ENCODE measurements at regions not wholly inside any gene's neighbourhood (a gene's known extent, or its start where the extent isn't known, plus 50 kb on each side); places are given as distances from the start of the nearest gene placed in this dataset.

DNA sequence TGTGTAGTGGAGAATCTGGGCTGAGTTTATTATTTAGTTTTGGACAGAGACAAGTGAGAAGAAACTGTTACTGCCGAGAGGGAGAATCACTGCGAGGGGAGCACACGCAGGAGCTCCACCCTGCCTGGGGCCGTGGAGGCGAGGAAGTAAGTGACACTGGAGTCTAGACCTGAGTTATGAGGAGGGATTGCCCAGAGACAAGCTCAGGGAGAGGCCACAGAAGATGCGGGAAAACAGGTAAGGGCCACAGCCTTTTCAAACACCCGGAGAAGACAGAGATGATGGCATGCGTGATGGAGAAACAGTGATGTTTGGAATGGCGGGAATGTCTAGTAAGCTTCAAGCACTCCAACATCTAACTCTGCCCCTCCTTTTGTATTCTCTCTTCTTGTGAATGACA, 84.1 kb downstream of the TNFSF11 start:
- no peak for DNase-seq

DNA sequence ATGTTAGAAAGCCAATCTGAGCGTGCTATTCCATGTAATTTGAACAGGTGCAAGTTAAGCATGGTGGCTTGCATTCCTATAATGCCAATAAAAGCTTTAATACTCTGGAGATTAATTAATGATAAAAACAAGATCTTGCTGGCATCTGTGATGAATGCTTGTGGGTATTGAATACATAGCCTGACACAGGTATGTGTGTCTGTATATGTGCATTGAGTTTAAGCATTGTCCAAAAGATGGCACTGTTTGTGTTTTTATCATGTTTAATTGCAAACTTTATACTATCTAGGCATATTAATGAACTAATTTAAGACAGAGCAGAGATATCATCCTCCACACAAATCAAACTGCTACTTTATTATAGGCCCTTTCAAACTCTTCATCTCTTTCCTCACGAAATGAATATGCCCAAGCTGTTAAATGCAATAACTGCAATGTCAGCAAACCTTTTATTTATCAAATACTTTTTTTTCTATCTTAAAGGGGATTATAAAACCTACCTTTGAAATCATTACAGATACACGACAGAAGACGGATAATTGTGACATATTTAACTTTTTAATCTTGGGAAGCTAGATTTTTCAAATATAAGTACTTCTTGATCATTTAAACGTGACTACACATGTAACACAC, 86.5 kb downstream of the TNFSF11 start:
- DNase-seq = no peak

DNA sequence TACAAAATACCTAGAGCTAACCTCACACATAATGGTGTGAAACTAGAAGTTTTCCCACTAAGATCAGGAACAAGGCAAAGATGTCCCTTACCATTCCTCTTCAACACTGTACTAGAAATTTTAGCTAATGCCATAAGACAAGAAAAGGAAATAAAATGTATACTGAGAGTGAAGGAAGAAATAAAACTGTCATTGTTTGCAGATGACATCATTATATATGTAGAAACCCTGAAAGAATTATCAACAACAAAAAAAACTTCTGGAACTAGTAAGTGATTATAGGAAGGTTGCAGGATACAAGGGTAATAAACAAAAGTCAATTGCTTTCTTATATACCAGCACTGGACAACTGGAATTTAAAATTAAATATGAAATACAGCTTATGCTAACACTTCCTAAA, 93.7 kb downstream of the TNFSF11 start:
- no peak for DNase-seq

DNA sequence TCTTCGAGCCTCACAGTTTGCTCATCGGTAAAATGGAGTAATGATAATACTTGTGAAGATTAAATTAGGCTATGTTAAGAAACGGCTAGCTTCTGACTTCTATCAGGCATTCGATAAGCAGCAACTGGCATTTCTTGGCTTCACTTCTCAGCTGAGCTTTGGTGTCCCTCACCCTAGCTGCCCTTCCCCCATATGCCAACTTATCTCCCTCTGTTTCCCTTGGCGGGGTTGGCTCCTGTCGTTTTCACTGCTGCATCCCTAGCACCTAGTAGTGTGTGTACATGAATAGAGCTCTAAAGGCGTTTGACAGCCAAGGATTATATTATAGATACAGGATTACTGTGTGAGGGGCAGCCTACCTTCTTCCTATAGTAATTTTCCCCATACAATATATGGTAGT, 97.5 kb downstream of the TNFSF11 start:
- no peak for DNase-seq

DNA sequence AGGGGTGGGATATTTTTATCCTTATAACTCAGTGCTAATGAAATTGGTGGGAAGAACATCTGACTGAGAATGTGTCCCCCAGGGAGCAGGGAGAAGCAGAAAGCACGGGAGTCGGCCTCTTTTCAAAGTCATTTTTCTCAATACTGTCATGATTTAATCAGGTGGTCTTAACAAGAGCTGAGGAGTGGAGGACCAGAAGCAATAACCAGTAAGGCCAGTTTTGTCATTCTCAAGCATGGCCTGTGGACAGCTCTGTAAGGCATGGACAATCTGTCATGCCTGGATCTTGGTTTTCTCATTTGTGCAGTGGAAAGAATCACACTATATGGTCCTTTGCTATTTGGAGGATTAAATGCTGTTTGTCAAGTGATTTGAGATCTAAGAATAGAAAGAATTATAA, 99.7 kb downstream of the TNFSF11 start:
- DNase-seq = no peak

DNA sequence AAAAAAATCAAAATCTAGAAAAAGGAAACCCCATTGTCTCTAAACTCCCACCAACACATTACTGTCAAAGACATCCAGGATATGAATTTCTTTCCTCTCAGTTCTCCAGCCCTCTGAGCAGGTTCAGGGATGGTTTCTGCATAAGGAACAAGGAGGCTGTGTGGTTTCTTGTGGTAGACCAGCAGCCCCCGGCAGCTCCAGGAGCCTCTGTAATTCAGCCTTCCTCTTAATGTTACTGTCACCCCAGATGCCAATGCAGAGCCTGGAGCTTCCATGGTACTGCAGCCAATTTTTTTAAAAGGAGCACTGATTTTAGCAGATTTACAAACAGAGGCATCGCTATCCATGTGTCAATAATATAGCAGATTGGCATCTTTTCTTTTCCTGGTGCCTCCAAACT, 100.6 kb upstream of the FAM216B start:
- no peak for DNase-seq

DNA sequence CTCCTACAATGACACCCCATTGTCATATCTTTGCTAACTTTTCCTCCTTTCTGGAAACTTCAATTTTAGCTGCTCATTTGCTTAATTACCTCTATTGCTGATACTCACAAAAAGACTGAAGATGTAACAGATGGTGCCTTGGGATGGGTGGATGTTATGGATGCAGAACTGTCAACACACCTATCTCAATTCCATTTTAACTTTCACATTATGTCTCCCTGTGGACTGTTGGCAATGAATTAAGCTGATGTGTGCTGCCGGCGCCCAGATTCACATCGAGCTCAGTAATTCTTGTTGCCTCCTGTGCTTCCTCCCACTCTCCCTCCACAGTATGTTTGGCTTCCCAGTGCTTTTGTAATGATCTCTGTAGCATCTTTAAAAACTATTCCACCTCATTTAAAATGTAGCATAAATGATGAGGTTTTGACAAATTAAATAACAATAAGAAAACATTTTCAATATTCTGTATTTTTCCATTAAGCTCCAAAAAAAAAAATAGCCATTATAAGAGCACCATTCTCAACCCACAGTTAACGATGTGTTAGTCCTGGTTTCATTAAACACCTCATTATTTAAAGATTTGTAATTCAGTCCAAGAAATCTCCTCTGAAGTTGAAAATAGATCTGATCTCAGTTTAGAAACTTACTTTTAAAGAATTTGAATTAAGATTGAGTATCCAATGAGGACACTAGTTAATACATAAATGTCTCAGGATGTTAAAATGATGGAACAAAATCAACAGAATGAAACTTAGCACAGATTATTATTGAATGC, 99.9 kb upstream of the FAM216B start:
- no peak for DNase-seq

DNA sequence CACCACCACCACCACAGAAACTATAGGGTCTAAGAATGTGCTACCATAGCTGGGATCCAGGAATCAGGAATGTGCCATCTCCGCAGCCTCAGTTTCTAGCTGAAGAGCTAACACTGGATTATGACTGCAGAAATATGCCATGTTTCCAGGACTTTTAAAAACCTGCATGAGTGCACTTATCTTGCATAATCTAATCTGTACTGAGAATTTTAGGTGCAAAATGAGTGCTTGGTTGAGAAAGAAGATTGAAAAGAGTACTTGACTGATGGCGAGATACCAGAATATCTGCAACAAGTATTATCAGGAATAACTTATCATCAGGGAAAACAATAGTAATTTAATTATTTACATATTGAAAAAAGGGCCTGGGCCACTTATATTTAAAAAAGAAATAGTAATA, 97.2 kb upstream of the FAM216B start:
- DNase-seq = no peak

DNA sequence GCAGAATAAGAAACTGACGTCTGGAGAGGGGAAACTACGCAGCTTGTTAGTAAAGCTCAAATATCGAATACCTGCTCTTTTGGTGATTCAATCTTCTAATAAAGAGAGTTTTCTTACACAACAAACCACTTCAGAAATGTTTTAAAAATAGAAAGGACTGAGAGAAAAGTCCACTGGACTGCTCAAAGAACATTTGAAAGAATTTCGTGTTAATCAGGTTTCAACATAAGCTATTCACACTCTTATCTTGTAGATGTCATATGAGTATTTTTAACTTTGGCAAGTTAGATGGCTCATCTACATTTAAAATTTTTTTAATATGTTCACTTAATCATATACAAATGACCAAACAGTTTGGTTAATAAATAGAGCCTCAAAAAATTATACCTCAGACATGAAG, 95.6 kb upstream of the FAM216B start:
- DNase-seq = no peak

DNA sequence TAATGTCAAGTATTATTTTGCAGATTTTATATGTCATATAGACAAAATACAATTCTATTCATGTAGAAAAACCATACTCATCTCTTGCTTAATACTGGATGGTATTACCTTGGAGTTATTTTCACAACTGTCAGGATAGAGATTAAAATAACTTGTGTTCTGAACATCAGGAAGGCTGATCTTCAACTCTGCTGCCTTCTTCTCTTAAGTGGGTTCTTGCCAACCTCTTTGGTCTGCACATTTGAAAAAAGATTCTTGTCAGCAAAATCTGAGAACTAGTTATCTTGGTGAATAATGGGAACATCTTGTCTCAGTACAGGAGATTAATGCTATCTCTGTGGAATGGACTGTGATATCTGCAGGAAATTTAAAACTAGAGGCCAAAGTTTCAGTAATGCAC, 95.2 kb upstream of the FAM216B start:
- DNase-seq = no peak

DNA sequence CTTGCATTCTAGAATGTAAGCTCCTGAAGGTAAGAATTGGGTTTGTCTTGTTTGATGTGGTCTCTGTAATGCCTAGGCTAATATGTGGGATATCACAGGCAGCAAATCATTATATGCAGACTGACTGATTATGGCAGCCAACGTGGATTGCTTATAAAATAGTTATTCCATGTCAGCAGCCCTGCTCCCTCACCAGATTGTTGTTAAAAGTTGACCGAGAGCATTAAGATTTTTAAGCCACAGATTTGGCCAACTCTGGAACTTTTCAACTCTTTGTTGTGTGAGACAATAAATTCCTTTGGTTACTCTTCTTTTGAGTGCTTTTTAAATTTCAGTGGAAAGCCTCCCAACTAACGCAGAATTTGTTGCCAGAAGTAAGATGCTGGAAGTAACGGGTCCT, 92.6 kb upstream of the FAM216B start:
- no peak for DNase-seq

DNA sequence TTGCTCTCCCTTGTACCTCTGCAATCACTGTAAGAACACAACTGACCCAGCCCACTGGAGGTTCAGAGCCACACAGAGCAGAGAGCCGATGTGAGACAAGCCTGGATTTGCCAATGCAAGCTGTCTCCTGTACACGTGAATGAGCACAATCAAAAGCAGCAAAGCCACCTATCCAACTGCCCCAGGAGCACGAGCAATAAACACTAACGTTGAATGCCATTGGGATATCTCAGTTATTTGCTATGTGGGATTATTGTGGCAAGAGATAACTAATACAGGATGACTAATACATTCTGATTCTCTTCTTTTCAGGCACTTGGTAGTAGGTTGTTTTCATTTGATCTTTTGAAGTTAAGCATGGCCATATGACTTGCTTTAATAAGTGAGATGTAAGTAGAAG, 85.2 kb upstream of the FAM216B start:
- DNase-seq = no peak

DNA sequence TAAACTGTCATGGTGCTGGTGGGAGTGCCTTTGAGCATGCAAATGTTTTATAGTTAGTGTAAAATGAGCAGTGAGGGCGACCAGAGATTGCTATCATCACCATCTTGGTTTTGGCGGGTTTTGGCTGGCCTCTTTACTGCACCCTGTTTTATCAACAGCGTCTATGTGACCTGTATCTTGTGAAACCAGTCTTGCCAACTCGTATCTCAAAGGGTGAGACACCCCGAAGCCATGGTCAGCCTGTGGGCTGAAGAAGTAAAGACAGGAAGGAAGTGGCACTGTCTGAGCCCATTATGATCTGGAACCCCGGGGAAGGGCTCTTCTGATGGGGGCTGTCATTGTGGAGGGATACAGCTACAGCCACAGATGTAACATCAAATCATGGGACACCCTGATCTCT, 81.5 kb upstream of the FAM216B start:
- no peak for DNase-seq

DNA sequence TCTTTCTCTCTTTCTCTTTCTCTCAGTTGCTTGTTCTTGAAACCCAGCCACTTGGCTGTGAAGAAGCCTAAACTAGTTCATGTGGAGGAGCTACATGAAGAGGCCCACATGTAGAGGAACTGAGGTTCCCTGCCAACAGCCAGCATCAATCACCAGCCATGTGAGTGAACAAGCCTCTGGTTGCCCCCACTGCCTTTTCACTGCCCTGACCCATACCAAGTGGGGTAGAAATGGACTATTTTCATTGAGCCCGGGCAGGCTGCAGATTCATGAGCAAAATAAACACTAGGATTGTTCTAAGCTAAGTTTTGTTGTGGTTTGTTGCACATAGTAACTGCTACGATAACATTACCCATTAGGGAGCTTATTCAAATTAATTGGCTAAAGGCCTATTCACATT, 78.7 kb upstream of the FAM216B start:
- no peak for DNase-seq

DNA sequence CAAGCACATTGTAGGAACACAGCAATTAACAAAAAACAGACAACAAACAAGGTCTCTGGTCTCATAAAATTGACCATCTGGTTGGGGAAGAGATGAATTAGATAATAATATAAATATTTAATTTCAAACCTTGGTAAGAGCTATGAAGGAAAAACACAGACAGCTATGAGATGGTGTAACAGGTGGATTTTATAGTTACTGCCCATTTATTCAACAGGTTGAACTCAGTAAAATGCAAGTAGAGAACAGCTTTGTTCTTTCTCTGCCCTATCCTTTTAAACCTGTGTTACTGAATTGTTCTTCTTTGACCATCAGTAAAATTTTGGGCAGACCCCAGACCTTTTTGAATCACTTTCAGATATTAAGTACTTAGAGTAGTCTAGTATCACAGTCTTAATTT, 77.6 kb upstream of the FAM216B start:
- DNase-seq = no peak

DNA sequence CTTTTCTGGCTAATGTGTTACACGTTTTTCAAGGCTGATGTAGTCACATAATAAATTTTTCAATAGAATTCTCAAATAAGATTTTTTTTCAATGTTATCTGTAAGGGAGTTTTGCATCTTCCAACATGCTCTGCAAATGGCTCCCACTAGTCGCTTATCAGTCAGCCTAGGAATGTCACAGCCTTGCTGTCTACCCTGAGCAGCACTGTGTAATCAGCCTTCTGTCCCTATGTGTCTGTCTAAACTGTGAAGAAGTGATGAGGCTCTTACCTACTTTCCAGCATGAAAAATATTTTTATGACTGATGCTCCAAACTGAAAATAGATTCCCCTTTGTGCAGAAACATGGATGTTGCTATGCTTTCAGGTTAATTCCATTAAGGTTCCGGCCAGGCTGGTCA, 75.1 kb upstream of the FAM216B start:
- no peak for DNase-seq

DNA sequence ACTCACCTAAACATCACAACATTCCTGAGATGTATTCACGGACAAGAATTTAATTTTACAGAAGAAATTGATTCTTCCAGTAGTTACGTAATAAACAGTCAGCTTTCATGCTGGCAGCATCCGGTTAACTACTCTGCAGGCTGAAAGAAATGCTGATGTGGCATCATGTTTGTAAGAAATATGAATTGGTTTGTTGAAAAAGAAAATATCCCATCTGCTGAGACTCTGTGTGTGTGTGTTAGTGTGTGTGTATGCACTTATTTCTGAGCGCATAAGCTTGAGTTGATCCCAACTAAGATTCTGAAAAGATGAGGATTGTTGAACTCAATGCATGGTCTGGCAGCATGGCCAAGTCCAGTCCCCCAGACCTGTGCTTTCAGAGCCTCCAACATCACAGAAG, 74.3 kb upstream of the FAM216B start:
- DNase-seq = no peak

DNA sequence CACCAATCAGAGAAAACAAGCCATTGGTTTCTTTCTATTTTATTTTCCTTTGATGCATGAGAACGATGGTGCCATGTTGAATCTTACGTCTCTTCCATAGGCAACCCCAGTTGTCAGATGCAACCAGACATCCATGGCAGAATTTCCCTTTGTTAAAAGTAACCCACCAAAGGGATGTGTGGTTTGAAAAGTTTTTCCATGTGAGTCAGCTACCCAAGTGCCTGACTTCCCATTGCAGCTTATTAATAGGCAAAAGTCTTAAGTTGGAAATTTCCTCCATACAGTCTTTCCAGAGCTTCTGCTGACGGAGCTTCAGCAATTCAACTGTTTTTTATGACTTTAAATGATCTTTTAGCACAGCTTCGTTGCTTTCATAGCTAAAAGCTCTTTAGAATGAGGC, 73.8 kb upstream of the FAM216B start:
- no peak for DNase-seq

DNA sequence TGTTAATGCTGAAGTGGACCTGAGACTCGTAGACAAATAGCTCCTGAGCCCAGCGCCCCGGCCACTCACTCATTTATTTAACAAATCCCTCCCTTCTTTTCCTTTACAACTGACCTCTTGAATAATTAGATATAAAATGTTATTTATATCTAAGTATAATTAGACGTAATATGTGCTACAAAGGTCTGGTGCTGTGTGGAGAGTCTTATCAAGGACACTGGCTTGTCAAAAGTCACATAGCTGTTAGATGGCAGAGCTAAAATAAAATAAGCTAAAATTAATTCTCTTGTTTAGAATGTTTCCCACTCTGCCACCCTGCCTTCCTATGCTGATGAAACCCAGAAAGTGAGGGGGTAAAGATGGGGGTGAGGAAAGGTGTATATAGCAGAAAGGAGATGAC, 73.0 kb upstream of the FAM216B start:
- DNase-seq = no peak

DNA sequence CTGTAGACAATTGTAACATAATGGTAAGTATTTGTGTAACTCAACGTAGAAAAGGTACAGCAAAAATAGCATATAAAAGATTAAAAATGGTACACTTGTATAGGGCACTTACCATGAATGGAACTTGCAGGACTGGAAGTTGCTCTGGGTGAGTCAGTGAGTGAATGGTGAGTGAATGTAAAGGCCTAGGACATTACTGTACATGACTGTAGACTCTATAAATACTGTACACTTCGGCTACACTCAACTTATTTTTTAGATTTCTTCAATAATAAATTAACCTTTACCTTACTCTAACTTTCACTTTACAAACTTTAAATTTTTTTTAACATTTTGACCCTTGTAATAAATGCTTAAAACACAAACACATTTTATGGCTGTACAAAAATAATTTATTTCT, 72.1 kb upstream of the FAM216B start:
- DNase-seq = no peak

DNA sequence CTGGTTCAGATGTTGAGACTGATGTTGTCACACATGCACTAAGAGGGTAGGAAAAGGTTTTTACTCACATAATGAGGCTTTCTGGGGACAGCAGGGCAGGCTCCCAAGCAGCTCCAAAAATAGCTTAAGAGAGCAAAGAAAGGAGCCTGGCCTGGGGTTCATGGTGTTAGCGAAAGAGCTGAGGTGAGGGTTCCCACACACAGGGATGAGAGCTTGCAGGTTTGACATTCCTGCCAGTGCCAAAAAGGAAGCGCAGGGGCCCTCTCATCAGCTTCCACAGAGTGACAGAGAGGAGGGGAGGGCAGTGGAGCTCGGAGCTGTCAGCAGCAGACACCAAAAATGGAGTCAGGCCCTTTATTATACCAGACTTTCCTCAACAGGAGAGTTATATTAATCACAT, 65.5 kb upstream of the FAM216B start:
- DNase-seq = no peak

DNA sequence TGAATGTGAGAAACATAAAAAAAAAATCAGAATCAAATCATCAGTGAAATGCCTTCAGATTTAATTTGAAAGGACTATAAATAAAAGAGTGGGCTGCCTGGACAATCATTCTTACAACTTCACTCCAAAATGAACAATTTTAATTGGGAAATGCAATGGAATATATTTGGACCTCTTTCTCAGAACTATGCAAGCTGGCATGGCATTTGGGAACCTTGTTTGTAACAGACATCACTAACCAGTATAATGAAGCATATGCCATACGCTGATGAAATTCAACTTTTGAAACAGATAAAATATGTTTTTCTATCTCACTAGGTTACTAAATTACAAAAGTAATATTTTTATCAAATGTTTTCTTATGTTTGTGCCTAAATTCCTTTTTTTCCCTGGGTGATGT, 64.2 kb upstream of the FAM216B start:
- DNase-seq = no peak

DNA sequence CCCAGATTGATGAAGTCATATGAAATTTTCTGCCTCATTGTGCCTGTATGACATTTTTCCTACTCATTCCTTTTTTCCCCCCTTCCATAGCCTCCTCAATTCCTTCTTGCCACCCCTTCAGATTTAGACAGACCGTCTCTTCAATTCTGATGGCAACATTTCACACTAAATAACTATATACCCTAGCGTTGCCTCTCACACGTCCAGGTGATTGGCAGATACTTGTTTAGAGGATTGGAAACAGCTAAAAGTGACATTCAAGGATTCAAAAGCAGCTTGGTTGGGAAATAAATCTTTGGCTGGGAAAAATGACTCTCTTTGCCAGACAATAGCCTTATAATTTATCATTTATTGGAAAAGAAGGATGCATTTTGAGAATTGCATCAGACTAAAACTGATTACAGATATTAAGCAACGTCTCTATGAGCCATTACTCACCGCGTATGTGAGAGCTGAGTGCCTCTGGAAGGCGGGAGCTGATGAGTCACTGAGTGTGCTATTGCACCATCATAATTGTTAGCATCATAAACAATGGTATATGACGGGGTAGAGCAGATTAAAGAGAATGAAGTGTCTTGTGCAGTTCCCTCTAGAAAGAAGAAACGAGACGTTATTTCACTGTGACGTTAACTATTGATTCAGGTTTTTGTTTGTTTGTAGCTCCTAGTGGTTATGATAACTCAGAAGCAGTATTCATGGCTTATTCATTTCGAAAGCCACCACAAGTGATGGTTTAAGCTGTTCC, 61.1 kb upstream of the FAM216B start:
- peak in 1 of 2 donors; percentile 20 for DNase-seq

DNA sequence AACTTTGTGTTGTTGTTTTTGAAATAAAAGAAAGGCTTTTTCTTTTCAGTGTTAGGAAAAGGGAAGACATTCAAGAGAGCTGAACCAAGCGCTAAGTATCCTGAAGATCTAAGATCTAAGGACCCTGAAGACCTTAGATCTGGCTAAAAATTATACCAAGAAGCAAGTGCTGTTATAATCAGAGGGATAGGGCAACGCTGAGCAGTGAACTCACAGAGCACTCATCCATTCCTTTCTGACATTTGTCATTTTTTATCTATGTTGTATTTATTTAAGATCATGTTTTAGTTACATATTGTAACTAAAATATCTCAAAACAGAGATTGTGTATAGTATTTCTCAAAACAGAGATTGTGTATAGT, 60.5 kb upstream of the FAM216B start:
- DNase-seq = no peak
